GM21447 (cell line): ENCODE measurements at regions not wholly inside any gene's neighbourhood (a gene's known extent, or its start where the extent isn't known, plus 50 kb on each side); places are given as distances from the start of the nearest gene placed in this dataset.

Experiments
- ATAC-seq: cut with Tn5 transposase; IDR thresholded peaks from one replicate; pipeline ENCODE4 v1.9.1; 2021; ENCODE audit not compliant: unreplicated experiment

DNA sequence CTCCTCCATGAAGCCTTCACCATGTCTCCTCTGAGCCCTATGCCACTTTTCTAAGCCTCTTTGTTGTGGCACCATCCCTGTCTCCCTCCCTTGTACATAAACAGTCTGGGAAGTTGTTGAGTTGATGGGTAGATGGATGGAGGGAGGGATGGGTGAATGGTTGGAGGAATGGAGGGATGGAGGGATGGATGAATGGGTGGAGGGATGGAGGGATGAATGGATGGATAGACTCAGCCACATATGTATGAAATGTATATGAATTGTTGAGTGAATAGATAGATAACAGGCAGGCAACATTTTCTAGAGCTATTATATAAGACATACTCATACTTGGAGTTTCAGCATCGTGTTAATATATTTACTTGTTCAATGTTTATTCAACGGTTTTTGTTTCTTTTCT, 58.3 kb upstream of the HES1 start:
- no peak for ATAC-seq

DNA sequence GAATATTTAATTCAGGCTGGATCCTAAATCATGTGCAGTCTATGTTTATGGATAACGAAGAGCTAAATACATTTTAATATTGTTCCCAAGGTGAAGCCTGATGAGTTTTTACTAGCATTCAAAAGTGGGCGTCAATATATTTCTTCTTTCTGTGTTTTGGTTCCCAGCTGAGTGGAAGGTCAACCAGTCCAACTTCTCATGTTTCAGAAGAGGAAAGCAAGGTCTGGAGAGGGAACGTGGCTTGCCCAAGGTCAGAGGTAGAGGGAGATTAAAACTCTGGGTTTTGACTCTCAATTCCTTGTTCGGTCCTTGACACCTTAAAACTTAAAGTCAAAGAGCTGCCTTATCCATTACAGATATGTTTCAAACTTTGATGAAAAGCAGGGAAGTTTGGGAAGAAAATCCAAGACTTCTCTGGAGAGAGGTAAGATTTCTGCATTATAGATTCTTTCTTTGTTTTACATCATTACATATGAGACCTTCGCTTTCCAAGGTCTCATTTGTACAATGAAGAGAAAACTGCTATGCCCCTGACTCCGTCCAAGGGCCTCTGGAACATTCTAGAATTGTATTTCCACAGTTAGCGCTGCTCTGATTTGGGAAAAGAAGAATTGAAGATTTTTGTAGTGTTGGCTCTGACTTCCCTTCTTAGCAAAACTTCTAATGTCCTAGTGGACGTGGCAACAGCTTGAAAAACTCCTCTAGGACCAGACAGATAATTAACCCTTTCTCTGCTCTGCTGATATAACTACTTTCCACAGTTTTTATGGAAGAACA, 57.7 kb upstream of the HES1 start:
- ATAC-seq: no peak

DNA sequence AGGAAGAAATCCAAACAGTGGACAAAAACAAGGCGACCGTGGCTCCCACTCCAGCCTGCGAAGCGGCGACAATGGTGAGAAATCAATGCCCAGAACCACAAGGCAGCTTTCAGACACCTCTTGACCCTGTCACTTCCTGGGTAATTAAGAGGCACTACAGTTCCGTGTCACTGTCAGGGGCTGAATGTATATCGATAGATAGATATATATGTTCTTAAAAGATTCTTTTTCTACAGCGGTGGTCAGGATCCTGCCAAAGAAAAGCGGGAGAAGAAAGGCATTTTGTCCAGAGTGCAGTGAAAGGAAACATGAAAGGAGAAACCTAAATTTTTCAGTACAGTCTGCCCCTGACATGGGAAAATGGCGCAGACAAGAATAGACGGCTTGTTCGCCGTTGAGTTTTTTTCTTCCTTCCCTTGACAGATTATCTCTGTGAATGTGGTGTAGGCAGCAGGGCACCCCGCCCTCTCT, 56.2 kb upstream of the HES1 start:
- no peak for ATAC-seq

DNA sequence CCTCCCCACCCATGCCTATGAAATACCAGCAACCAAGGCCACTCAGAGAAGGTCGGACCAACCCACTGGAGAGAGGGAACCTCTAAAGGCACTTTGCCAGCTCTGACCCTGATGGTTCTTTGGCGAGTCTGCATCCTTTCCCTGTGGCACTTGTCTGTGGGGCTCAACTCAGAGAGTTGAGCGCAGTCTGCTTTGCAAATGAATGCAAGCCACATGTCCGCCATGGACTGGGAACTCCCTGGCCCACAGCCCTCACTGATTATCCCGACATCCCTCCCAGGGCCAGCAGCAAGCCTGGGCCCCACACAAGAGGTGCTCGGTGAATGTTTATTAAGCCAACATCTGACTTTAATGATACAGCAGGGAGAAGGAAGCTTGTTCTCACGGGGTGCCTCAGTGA, 55.5 kb upstream of the HES1 start:
- no peak for ATAC-seq

DNA sequence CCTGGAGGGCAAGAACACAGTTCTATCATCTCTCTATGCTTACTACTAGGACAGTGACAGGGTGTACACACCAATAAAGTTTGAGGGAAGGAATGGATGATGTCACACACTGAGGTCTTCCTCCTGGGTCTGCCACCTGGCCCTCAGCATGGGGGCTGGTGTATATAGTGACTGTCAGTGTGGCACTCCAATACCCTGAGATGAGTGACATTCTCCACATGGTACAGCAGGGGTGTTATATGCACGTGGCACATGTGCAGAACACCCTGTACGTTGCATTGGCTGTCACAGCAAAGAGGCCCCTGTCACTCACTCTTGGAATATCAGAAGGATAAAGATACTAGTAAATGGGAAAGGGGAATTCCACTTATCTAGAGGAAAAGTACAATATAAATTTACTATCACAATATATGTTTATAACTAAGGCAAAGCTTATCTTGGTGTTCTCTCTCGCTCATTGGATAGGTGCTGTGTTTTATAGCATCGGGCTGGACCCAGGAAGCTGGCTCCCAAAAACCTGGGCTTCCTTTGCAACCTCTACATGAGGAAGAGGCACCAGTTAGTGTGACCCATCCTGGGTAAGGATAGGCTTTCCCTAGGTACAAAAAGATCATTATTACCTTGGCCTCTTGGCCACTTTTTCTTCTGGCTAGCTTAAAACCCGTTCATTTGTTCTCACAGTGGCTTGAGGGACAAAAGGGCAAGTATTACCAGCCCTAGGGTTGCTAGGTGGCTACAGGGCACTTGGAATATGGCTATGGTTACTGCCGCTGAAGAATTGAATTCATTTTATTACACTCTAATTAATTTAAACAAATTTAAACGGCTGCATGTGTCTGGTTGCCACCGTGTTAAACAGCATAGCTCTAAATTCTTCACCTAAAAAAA, 54.8 kb upstream of the HES1 start:
- no peak for ATAC-seq

DNA sequence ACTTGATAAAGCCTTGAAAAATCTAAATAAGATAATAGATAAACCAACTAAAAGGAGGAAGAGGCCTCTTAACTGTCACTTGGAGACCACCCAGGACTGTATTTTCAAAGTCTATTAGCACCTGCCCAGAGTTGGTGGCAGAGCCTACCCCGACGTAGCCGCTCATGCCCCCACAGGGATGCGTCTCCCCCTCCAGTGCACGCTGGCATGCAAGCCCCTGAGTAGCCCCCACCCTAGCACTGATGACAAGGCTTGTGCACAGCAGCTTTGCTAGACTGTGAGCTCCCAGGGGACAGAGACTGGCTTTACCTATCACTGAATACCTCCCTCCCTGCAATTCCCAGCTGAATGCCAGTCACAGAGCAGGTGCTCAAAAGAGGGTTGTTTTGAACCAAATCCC, 54.1 kb upstream of the HES1 start:
- no peak for ATAC-seq

GRCh38 chr3:194082743-194083636, 53.0 kb upstream of the HES1 start:
- ATAC-seq: no peak

DNA sequence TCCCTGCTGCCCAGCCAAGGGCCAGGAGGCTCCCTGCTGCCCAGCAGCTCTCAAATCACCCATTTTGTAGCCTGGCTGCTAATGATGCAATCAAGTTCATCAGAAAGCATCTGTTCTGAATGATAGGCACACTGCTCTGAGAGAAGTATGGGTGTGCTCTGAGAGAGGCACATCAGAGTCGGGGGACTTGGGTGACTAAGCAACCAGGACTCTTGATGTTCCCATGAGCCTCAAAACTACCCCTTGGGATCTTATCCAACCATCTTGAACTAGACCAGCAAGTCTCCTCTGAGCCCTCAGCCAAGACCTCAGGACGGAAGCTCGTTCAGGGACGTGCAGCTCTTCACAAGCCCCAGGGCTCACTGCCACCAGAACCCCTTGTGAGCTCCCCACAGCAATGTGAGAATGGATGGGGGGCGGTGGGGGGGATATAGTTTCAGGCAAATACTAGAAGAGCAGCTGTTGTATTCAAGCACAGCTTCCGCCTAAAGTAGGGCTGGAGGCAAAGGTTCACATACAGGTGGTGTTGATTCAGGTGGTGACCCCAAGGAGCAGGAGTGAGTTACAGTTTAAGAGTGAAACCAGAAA, 52.2 kb upstream of the HES1 start:
- peak; percentile 40 for ATAC-seq

DNA sequence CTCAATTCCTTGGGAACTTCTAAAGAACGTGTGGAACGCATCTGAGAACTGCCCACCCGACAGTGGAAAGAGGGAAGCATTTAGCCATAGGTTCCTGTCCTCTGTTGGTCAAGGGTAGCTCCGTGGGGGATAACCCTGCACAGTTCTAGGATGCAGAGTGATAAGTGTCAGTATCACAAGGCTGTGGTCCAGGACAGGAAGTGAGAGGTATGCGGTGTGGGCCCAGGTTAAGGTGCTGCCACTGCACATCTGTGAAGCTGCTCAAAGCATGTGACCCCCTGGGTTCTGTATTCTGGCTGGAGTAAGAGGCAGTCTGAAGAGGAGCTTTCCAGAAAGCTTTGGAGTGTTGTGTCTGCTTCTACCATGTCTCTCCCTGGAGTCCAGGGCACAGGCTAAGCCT, 51.7 kb upstream of the HES1 start:
- ATAC-seq: peak; percentile 95
